HG02852 (cell line): ENCODE measurements at regions not wholly inside any gene's neighbourhood (a gene's known extent, or its start where the extent isn't known, plus 50 kb on each side); places are given as distances from the start of the nearest gene placed in this dataset.
A peak's percentile ranks its signal among the peaks of the same experiment; 100 is the strongest.
"Not testable (repeated sequence)": the region's sequence is repeated elsewhere in the genome, so short reads cannot be mapped to it uniquely, and the experiment has no call there.

ENCODE experiments used
- ATAC-seq: cut with Tn5 transposase; IDR thresholded peaks from one replicate; pipeline ENCODE4 v1.9.1; 2021; ENCODE audit warnings: mild to moderate bottlenecking, moderate library complexity; ENCODE audit not compliant: unreplicated experiment

GRCh38 chr9:73337182-73337581 lies 185.5 kb downstream of the ANXA1 start:
- ATAC-seq, result not testable (repeated sequence)

- ATAC-seq, result no peak
Measured at GRCh38 chr9:73344060-73344459, 192.4 kb downstream of the ANXA1 start.

GRCh38 chr9:73347123-73347522 lies 195.5 kb downstream of the ANXA1 start:
- ATAC-seq, result no peak

GRCh38 chr9:73347720-73348119 lies 196.1 kb downstream of the ANXA1 start:
- no peak for ATAC-seq

GRCh38 chr9:73348471-73348870 lies 196.8 kb downstream of the ANXA1 start:
- no peak for ATAC-seq

- ATAC-seq, result no peak
Measured at GRCh38 chr9:73349476-73349875, 197.8 kb downstream of the ANXA1 start.

- ATAC-seq, result no peak
Measured at GRCh38 chr9:73357607-73358006, 205.9 kb downstream of the ANXA1 start.

GRCh38 chr9:73370053-73370452 lies 218.4 kb downstream of the ANXA1 start:
- no peak for ATAC-seq

GRCh38 chr9:73371801-73372200 lies 220.1 kb downstream of the ANXA1 start:
- no peak for ATAC-seq

GRCh38 chr9:73380411-73380810 lies 228.7 kb downstream of the ANXA1 start:
- no peak for ATAC-seq

GRCh38 chr9:73402081-73403028 lies 250.7 kb downstream of the ANXA1 start:
- ATAC-seq, result no peak

GRCh38 chr9:73411494-73411893 lies 259.8 kb downstream of the ANXA1 start:
- ATAC-seq, result no peak

- ATAC-seq, result no peak
Measured at GRCh38 chr9:73412874-73413273, 261.2 kb downstream of the ANXA1 start.

- ATAC-seq, result no peak
Measured at GRCh38 chr9:73423891-73424290, 272.2 kb downstream of the ANXA1 start.

GRCh38 chr9:73426269-73426668 lies 274.6 kb downstream of the ANXA1 start:
- no peak for ATAC-seq

- no peak for ATAC-seq
Measured at GRCh38 chr9:73434826-73435225, 283.2 kb downstream of the ANXA1 start.

- peak; percentile 69 for ATAC-seq
Measured at GRCh38 chr9:73437758-73438157, 286.1 kb downstream of the ANXA1 start.

- not testable (repeated sequence) for ATAC-seq
Measured at GRCh38 chr9:73439839-73440238, 288.2 kb downstream of the ANXA1 start.

GRCh38 chr9:73441223-73441622 lies 289.6 kb downstream of the ANXA1 start:
- no peak for ATAC-seq

- no peak for ATAC-seq
Measured at GRCh38 chr9:73441890-73442818, 290.5 kb downstream of the ANXA1 start.

GRCh38 chr9:73444821-73445220 lies 293.2 kb downstream of the ANXA1 start:
- no peak for ATAC-seq

GRCh38 chr9:73445384-73445783 lies 293.7 kb downstream of the ANXA1 start:
- not testable (repeated sequence) for ATAC-seq
